ENCODE measurements at regions not wholly inside any gene's neighbourhood (a gene's known extent, or its start where the extent isn't known, plus 50 kb on each side); places are given as distances from the start of the nearest gene placed in this dataset.

DNA sequence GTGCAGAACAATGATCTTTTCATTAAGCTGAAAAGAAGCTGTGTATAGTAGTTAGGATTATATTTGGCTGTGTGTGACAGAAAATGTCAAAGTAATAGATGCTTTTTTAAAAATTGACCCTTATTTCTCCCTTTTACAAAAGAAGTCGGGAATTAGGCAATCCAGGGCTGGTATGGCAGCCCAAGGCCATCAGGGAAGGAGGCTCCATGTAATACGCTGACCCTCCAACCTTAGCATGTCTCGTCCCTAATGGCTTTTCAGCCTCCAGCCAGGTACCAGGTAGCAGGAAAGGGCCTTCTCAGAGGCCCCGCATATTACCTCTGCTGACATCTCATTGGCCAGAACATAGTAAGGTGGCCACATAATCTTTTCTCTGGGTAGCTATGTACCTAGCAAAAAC, 79.7 kb downstream of the VCPKMT start:
- DNase-seq (ENCODE audit: low read depth in 2 of 2, low spot score in 1 of 2), result no peak

- no peak for DNase-seq (ENCODE audit: low read depth in 2 of 2, low spot score in 1 of 2)
These were observed 79.1 kb downstream of the VCPKMT start for GRCh38 chr14:50037240-50037639.

DNA sequence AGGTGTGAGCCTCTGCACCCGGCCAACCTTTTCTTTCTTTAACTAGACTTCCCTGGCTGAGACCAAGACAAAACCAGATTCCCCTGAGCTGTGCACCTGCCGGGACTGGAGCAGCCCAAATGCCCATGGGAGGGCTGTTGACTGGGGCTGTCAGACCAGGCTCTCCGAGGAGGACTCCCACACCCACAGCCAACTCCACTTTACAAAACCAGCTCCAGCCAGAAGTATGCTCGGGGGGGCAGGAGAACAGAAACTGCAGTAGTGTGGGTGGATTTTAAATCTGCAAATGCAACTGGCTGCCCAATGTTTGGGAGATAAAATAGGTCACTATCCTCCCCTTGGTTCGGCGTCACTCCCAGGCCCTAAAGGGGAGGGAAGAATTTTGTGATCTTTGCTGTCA, 78.5 kb downstream of the VCPKMT start:
- no peak for DNase-seq (ENCODE audit: low read depth in 2 of 2, low spot score in 1 of 2)

- no peak for DNase-seq (ENCODE audit: low read depth in 2 of 2, low spot score in 1 of 2)
These were observed 77.8 kb downstream of the VCPKMT start for GRCh38 chr14:50038398-50039119.

DNA sequence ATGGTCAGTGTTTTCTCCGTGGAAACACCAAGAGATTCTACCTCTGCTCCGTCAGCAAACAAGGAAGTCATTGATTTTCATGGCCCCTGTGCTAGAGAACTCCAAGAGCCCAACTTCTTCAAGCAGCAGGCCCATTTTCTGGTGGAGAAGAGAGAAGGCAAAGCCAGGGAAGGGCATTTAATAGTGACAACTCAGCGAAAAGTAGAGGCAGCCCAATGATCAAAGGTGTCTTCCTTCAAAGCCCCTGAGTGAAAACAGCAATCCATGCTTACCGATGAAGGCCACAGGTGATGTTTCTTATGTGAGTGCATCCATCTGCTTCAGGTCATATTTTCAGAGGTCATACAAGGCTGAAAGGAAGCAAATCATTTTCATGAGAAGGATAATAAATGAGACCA, 77.3 kb downstream of the VCPKMT start:
- no peak for DNase-seq (ENCODE audit: low read depth in 2 of 2, low spot score in 1 of 2)

DNA sequence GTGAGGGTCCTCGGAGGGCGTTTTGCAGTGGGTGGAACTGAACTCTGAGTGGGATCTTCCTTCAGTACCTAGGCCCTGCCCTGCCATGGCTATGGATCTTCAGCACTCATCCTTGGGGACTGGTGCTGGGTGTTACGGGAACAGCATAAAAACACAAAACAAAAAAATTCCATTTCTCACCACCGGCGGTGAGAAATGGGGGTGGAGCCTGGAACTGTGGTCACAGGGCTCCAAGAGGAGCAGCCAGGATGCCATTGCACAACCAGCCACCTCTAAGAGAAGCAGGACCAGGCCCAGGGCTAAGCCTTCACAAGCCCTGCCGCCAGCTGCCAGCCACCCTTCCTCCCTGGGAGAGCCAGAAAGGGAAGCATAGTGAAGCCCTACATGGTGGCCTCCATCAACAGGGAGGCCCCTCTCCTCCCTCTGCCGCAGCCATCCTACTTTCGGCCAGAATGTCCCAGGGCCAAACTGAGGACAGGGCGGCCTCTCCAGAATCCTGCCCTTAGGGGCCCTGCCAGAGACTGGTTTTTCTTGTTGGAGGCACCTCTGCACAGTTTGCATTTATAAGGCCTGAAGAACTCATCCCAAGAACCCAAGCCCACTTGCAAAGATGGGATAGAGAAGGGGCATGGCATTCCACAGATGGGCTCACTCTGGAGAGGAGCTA, 76.5 kb downstream of the VCPKMT start:
- no peak for DNase-seq (ENCODE audit: low read depth in 2 of 2, low spot score in 1 of 2)

DNA sequence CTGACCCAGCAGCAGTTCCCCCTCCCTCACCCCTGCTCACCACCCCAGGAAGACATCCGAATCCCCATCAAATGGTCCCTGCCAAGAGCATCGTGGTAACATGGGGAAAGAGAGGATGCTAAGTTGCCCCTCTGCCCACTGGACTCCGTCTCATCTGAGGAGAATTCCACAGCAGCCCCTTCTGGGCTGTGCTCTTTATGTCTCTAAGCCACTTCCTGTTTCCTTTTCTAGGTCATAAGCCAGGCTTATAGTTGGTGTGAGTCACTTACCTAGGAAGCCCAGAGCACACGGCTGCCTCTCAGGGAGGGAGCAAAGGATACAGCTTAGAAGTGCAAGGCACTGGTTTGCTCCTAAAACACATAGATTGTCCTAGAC, 76.0 kb downstream of the VCPKMT start:
- DNase-seq (ENCODE audit: low read depth in 2 of 2, low spot score in 1 of 2), result no peak

DNA sequence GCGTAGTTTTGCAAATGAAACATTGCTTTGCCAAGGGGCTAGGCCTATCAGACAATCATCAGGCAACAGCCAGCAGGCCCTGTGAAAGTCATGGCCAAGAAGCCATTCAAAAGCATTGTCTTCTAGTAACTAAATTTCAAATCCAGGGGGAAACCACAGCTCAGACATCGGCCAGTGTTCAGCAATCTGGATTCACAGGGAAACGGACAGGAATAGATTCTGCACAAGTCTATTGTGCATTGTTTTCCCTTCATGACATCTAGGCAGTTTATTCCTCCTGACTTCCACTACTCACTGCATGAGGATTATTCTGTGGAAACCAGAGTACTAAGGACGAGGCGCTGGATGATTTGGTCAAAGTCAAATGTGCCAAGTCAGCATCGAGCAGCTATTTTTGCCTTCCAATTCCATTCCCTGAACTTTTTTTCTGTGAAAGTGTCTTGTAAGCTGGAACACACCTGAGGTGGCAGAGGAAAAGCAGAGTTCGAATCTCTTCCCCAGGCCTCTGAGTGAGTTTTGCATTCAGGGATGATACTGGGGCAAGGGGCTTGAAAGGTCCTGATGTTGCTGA, 75.4 kb downstream of the VCPKMT start:
- DNase-seq (ENCODE audit: low read depth in 2 of 2, low spot score in 1 of 2), result no peak

- no peak for DNase-seq (ENCODE audit: low read depth in 2 of 2, low spot score in 1 of 2)
These were observed 74.4 kb downstream of the VCPKMT start for GRCh38 chr14:50041980-50042379.

DNA sequence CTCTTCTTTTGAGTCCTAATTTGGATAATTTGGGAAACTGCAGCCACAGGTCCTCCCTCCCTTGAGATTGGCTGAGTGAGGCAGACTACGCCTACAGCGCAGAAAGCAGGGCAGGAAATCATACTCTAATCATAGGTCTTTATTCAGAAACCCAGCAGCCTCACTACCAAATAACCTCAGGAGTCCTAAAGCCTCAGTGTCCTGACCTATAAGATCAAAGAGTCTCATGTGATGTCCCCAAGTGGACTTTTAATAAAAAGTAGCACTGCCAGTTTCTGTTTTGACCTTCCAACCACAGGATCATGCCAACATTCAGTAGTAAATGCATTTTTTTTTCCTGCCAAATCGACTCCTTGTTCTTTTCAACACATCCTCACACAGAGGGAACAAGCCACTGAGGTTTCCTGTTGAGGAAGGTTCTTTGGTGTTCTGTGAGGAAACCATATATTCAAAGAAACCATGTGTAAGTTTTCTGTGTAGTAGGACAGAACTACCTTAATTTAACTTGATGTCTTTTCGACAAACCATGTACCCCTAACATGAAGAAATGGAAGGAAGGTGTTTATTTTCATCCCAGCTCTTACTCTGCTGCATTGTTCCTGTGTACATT, 72.2 kb downstream of the VCPKMT start:
- no peak for DNase-seq (ENCODE audit: low read depth in 2 of 2, low spot score in 1 of 2)

DNA sequence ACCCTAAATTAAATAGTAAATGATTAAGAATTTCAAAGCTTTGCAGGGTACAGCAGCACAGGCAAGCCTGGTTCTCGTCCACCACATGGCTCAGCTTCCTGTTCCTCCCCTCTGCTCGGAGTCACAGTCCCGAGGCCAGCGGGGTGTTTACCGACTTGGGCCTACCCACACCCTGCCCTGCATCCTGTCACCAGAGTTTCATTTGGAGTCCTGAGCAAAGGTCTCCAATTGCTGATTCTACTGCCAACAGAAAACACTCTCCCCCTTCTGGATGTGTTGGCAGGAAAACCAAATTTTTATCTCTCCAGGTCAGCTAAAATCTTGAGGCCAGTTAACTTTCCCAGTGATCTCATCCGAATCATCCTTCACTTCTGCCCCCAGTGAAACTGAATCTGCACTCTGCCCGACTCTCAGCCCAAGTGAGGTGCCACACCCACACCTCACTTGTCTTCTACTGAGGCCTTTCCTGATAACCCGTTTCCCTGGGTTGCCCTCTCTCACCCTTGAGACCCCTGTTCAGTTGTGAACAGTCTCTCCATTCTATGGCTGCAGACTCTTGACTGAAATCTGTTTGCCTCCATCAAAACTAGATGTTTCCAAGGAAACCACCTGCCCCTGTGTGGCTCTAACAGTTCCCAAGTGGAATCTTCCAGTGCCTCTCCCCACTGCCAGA, 71.2 kb downstream of the VCPKMT start:
- DNase-seq (ENCODE audit: low read depth in 2 of 2, low spot score in 1 of 2), result peak in 1 of 2 donors; percentile 51

GRCh38 chr14:50045837-50046236, 70.5 kb downstream of the VCPKMT start:
- no peak for DNase-seq (ENCODE audit: low read depth in 2 of 2, low spot score in 1 of 2)

DNA sequence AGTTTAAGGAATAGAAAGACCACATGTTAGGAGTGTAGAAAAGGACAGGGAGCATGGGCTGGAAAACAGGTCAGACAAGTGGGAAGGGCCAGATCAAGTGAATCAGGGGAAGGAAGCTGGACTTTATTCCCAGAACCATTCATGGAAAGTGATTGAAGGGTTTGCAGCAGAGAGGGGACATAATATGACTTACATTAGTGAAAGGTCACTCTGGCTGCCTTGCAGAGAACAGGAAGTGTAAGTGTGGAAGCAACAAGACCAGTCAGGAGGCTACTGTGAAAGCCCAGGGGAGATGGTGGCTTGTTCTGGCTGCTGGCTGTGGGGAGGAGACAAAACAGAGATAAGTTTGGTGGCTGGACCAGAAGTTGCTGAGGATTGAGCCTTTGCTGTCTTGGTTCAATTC, 69.1 kb downstream of the VCPKMT start:
- DNase-seq (ENCODE audit: low read depth in 2 of 2, low spot score in 1 of 2), result no peak

DNA sequence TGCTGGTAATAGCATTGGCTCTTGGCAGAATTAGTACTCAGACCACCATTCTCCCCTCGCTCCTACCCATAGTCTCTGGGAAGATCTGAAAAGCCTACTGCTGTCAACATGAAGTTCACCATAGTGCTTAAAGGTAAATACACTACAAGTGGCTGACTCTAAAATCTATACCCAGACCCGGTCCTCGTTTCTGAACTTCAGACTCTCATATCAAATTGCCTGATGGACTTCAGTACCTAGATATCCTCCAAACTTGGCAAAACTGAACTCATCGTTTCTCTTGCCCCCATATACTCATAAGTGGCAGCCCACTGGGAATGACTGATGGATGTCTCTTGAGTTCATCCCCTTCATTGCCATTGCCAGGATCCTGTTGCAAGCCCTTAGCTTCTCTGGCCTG, 67.3 kb downstream of the VCPKMT start:
- no peak for DNase-seq (ENCODE audit: low read depth in 2 of 2, low spot score in 1 of 2)

DNA sequence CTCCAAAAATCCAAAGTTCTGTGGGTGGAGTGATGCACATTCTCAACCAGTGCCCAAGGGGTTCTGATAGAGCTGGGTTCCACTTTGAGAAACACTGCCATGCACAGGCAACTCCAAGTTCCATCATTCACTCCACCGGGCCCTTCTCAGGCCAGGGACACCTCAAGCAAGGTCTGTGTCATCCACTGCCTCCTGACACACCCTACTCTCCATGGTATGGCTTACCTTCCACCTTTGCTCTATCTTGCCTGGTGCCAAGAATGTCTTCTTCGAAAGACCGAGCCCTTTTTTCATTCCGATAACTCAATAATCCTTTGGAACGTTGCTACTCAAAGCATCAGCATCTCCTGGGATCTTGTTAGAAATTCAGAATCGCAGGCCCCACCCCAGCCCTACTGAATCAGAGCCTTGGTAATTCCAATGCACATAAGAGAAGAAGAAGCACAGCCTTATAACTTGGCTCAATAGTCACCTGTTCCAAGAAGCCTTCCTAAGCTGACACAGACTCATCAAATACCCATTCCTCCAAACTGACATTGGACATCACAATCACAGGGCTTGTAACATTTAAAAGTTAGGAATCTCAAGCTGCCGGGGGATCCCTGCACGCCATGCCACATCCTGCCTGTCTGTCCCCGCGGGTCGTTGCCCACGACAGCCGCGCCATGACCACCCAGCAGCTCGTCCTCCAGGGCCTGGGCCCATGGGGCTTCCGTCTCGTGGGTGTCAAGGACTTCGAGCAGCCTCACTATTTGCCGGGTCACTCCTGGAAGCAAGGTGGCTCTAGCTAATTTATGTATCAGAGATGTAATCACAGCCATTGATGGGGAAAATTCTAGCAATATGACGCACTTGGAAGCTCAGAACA, 66.4 kb downstream of the VCPKMT start:
- no peak for DNase-seq (ENCODE audit: low read depth in 2 of 2, low spot score in 1 of 2)

GRCh38 chr14:50051106-50051505, 65.3 kb downstream of the VCPKMT start:
- DNase-seq (ENCODE audit: low read depth in 2 of 2, low spot score in 1 of 2), result no peak

DNA sequence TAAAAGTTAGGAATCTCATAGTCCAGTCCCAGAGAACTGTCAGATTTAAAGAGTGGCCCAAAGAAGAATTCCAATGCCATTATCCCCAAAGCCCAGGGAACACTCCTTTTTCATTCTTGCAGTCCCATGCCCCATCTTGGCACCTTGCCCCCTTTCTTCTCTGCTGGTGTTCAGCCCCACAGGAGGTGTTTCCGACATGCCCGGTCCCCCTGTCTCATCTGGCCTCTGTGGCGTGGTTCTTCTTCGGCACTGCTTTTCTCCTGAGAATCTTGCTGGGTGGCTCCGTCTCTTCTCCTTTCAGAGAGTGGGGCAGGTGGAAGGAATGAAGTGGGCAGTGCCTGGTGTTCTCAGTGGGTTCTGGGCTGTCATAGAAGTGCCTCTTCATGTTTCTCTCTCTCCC, 64.7 kb downstream of the VCPKMT start:
- no peak for DNase-seq (ENCODE audit: low read depth in 2 of 2, low spot score in 1 of 2)

- DNase-seq (ENCODE audit: low read depth in 2 of 2, low spot score in 1 of 2), result no peak
These were observed 63.9 kb downstream of the VCPKMT start for GRCh38 chr14:50052517-50052916.

GRCh38 chr14:50053935-50054334, 62.4 kb downstream of the VCPKMT start:
- no peak for DNase-seq (ENCODE audit: low read depth in 2 of 2, low spot score in 1 of 2)

DNA sequence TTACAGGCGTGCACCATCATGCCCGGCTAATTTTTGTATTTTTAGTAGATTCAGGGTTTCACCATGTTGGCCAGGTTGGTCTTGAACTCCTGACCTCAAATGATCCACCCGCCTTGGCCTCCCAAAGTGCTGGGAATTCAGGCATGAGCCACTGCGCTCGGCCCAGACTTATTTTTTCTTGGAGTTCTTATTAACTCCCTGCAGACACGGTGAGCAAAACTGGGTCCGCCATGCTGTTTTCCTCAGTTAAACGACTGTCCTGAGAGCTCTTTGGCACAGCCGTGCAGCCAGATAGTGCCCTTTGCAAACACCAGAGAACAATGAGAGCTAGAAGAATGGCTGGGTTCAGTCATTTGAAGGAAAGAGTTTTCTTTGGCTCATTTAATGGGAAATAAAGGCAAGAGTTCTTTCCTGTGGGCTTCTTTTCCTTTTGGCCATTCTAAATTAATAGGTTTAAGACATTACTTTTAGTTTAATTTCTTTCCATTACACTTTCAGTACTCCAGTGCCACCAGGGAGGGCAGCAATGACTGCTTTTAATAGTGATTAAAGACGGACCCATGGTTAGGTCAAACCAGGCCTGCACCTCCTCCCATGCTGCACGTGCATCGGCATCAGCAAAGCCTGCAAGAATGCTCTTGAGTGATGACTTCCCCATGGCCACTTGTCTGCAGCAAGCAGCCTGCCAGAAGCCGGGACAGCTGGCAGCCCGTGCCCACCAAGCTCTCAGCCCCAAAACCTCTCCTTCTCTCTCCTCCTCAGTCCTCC, 60.7 kb downstream of the VCPKMT start:
- no peak for DNase-seq (ENCODE audit: low read depth in 2 of 2, low spot score in 1 of 2)

Data from stimulated activated CD8-positive, alpha-beta memory T cell treated with anti-CD3 and anti-CD28 coated beads, Interleukin-4, amount 100 ng/mL, for 4 hours (primary cell).